DOHH2 (cell line): ENCODE measurements at regions not wholly inside any gene's neighbourhood (a gene's known extent, or its start where the extent isn't known, plus 50 kb on each side); places are given as distances from the start of the nearest gene placed in this dataset.

ENCODE experiments used
- H3F3A ChIP-seq: fragments of 200-600 bp; sonication (generic), shearing (Covaris generic); 2 replicates; pipeline ENCODE4 v1.6.0; 2016; ENCODE audit warnings: antibody characterized with exemption, mild to moderate bottlenecking; ENCODE audit not compliant: control insufficient read depth, insufficient read depth
- H3K27ac ChIP-seq: fragments of 200-600 bp; sonication (generic); 2 replicates; pipeline ENCODE4 v1.5.1; 2014; ENCODE audit warnings: low read depth, mild to moderate bottlenecking, low read length, moderate library complexity
- H3K27me3 ChIP-seq: fragments of 200-600 bp; sonication (generic); 2 replicates; pipeline ENCODE4 v1.6.1; 2014; ENCODE audit warnings: mild to moderate bottlenecking, low read length, mixed read lengths; ENCODE audit not compliant: control insufficient read depth
- H3K36me3 ChIP-seq: fragments of 200-600 bp; sonication (generic); 2 replicates; pipeline ENCODE4 v1.6.1; 2014; ENCODE audit warnings: mild to moderate bottlenecking, low read length, moderate library complexity, mixed read lengths; ENCODE audit not compliant: control insufficient read depth
- H3K4me1 ChIP-seq: fragments of 200-600 bp; sonication (generic); 2 replicates; pipeline ENCODE4 v1.6.1; 2014; ENCODE audit warnings: mild to moderate bottlenecking, low read length, mixed read lengths; ENCODE audit not compliant: control insufficient read depth
- H3K4me2 ChIP-seq: fragments of 200-600 bp; sonication (generic); 2 replicates; pipeline ENCODE4 v1.6.0; 2014; ENCODE audit warnings: mild to moderate bottlenecking, low read length, moderate library complexity
- H3K4me3 ChIP-seq: fragments of 200-600 bp; sonication (generic); 2 replicates; pipeline ENCODE4 v1.5.1; 2014; ENCODE audit warnings: mild to moderate bottlenecking, low read length, mixed read lengths
- H3K79me2 ChIP-seq: fragments of 200-600 bp; sonication (generic); 2 replicates; pipeline ENCODE4 v1.6.1; 2014; ENCODE audit warnings: mild to moderate bottlenecking, low read length, mixed read lengths; ENCODE audit not compliant: control insufficient read depth
- H3K9me2 ChIP-seq: fragments of 200-600 bp; sonication (generic); replicated peaks from 2 replicates; pipeline ENCODE4 v1.6.1; 2014; ENCODE audit warnings: mild to moderate bottlenecking, low read length, mixed read lengths; ENCODE audit not compliant: control insufficient read depth
- H3K9me3 ChIP-seq: fragments of 200-600 bp; sonication (generic); 2 replicates; pipeline ENCODE4 v1.6.1; 2014; ENCODE audit warnings: antibody characterized with exemption, low read length, mixed read lengths; ENCODE audit not compliant: control insufficient read depth, insufficient read depth
- H4K20me1 ChIP-seq: fragments of 200-600 bp; sonication (generic); 2 replicates; pipeline ENCODE4 v1.6.0; 2014; ENCODE audit warnings: low read depth, mild to moderate bottlenecking, antibody characterized with exemption, low read length, moderate library complexity; ENCODE audit not compliant: control insufficient read depth, insufficient read depth
- EZH2phosphoT487 ChIP-seq: fragments of 200-600 bp; sonication (generic); IDR thresholded peaks from 2 replicates; pipeline ENCODE4 v1.6.1; 2017; ENCODE audit warnings: borderline replicate concordance, mild to moderate bottlenecking, antibody characterized with exemption, low read length, moderate library complexity, mixed read lengths
- TF ChIP-seq, protein P1 (sequence below): fragments of 200-600 bp; sonication (generic); IDR thresholded peaks from one replicate; pipeline ENCODE4 v1.5.1; 2014; ENCODE audit warnings: antibody characterized with exemption, mild to moderate bottlenecking, low read depth, low read length; ENCODE audit not compliant: poor library complexity, severe bottlenecking

DNA sequence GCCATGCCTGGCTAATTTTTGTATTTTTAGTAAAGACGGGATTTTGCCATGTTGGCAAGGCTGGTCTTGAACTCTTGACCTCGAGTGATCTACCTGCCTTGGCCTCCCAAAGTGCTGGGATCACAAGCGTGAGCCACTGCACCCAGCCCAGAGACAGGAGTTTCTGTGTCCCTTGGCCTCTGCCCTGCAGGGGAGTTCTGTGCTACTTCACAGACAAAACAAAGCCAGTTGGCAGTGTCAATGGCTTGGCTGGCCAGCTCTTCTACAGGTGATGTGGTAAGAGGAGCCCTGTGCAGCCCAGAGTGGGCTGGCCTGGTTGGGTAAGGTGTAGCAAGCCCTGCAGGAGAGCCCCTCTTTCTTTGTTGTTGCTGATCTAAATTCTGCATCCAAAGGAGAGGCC, 60.5 kb upstream of the SHISAL1 start:
- TF ChIP-seq, protein P1, sequence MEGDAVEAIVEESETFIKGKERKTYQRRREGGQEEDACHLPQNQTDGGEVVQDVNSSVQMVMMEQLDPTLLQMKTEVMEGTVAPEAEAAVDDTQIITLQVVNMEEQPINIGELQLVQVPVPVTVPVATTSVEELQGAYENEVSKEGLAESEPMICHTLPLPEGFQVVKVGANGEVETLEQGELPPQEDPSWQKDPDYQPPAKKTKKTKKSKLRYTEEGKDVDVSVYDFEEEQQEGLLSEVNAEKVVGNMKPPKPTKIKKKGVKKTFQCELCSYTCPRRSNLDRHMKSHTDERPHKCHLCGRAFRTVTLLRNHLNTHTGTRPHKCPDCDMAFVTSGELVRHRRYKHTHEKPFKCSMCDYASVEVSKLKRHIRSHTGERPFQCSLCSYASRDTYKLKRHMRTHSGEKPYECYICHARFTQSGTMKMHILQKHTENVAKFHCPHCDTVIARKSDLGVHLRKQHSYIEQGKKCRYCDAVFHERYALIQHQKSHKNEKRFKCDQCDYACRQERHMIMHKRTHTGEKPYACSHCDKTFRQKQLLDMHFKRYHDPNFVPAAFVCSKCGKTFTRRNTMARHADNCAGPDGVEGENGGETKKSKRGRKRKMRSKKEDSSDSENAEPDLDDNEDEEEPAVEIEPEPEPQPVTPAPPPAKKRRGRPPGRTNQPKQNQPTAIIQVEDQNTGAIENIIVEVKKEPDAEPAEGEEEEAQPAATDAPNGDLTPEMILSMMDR: no peak
- TF ChIP-seq EZH2phosphoT487: no peak
- Histone ChIP-seq H3K4me3 (no peak overlapping the region), H4K20me1 (no peaks in the 10 kb centered on the region), H3K4me2 (no peak overlapping the region), H3K9me2 (no peaks in the 10 kb centered on the region), H3K79me2 (no peaks in the 10 kb centered on the region), H3K36me3 (no peaks in the 10 kb centered on the region), H3K27ac (no peak overlapping the region), H3K9me3 (no peaks in the 10 kb centered on the region), H3K27me3 (no peaks in the 10 kb centered on the region), H3F3A (no peaks in the 10 kb centered on the region), H3K4me1 (no peaks in the 10 kb centered on the region)

DNA sequence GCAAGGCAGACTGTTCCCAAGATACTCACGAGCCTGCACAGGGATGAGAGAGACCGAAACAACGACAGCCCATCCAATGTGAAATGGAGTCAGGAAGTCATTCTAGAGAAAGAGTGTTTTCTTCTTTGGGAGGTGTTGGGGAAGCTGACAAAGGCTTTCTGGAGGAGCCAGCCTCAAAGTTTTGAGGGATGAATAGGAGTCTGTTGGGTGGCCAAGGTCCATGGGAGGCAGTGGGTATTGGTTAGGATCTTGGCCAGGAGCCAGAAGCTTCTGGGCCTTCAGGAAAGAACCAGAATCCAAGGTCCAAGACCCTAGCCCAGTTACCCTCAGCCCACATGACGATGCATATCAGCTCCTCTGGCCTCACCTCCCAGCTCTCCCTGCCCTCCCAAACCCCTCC, 59.9 kb upstream of the SHISAL1 start:
- TF ChIP-seq, protein P1: no peak
- no peak for TF ChIP-seq EZH2phosphoT487
- H3F3A ChIP-seq: no peaks in the 10 kb centered on the region
- no peak overlapping the region for H3K4me3 ChIP-seq
- H3K4me1 ChIP-seq: no peaks in the 10 kb centered on the region
- no peaks in the 10 kb centered on the region for H3K79me2 ChIP-seq
- H3K4me2 ChIP-seq: no peak overlapping the region
- no peaks in the 10 kb centered on the region for H3K27me3 ChIP-seq
- H4K20me1 ChIP-seq: no peaks in the 10 kb centered on the region
- H3K27ac ChIP-seq: no peak overlapping the region
- no peaks in the 10 kb centered on the region for H3K36me3 ChIP-seq
- H3K9me3 ChIP-seq: no peaks in the 10 kb centered on the region
- no peaks in the 10 kb centered on the region for H3K9me2 ChIP-seq

DNA sequence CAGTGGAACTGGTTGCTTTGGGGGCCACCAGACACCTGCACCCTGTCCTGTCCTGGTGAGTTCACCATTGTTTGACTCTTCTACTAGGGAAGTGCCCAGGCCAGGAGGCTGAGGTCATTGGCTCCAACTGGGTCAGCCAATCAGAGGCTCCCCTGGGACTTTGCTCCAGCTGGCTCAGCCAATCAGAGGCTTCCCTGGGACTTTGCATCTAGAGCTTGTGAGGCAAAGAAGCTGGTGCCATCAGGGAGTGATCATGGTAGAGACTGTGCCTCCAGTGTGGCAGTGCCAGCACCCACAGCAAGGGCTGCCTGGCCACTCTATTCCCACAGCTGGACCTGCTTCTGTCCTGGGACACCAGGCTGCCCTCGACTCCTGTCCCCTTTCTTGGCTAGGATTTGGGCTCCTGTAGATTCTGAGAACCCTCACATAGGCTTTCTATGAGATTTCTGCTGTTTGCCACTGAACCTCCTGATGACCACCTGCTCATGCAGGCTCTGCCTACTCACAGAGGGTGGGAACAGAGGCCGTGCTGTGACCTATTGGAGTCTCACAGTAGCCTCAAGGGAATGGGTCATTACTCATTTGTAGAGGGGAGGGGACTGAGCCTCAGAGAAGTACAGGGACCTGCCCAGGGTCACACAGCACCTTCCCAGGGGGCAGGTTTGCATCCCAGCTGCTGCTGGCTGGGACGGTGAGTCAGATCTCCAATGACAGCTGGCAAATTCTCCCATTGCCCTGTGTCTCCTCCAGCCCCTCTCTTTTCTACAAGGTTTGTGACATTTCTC, 59.2 kb upstream of the SHISAL1 start:
- TF ChIP-seq, protein P1: no peak
- no peak for TF ChIP-seq EZH2phosphoT487
- Histone ChIP-seq H3K27me3 (peaks cover 2% of the 10 kb centered on the region; the same call in 1 of the 2 replicates), H4K20me1 (no peaks in the 10 kb centered on the region), H3K9me3 (no peaks in the 10 kb centered on the region), H3K4me2 (no peak overlapping the region), H3K36me3 (no peaks in the 10 kb centered on the region), H3K4me3 (no peak overlapping the region), H3K4me1 (no peaks in the 10 kb centered on the region), H3K79me2 (no peaks in the 10 kb centered on the region), H3K9me2 (no peaks in the 10 kb centered on the region), H3K27ac (no peak overlapping the region), H3F3A (no peaks in the 10 kb centered on the region)
